ENCODE measurements at regions not wholly inside any gene's neighbourhood (a gene's known extent, or its start where the extent isn't known, plus 50 kb on each side); places are given as distances from the start of the nearest gene placed in this dataset.
A peak's percentile ranks its signal among the peaks of the same experiment; 100 is the strongest.

DNA sequence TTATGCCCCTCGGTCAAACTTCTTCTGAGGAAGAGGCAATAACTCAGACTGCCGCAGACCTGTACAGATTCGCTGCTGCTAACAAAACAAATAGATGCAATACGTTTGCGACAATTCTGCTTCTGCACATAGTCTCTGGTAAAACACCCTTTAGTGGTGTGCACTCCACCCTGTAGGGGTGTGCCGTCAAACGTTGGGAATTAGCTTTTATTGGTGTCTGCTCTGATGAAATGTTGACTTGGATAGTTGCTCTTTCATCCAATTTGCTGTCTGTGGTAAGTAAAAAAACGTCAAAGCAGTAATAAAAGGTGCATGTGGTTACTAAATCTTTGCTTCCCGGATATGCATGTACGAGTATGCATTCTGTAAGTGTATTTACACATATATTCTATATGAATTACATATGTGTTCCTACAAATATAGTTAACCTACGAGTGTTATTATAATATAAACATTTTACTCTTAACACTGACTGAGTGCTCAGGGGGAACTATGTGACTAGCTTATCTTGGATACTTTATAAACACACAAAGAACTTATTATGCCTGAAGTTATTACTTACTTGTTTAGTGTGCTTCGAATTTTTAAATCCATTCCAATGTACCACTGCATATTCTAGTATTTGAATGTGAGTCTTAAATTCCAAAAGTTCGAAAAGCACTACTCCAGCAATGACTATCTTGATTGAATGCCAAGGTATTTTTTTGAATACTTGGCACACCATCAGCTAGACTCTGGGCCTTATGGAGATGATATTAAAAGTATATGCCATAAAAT is 610.2 kb downstream of the ZEB2 start:
- Histone ChIP-seq H3K27me3 (no peaks in the 10 kb centered on the region), H3K36me3 (no peaks in the 10 kb centered on the region), H3K4me1 (no peaks in the 10 kb centered on the region), H3K9me3 (no peaks in the 10 kb centered on the region), H3K27ac (no peak overlapping the region), H3K4me3 (no peak overlapping the region)
- no peak for DNase-seq
- TF ChIP-seq POLR2AphosphoS5 (IDR thresholded peaks at IDR 0.05) = no peak
- TF ChIP-seq, protein P1, sequence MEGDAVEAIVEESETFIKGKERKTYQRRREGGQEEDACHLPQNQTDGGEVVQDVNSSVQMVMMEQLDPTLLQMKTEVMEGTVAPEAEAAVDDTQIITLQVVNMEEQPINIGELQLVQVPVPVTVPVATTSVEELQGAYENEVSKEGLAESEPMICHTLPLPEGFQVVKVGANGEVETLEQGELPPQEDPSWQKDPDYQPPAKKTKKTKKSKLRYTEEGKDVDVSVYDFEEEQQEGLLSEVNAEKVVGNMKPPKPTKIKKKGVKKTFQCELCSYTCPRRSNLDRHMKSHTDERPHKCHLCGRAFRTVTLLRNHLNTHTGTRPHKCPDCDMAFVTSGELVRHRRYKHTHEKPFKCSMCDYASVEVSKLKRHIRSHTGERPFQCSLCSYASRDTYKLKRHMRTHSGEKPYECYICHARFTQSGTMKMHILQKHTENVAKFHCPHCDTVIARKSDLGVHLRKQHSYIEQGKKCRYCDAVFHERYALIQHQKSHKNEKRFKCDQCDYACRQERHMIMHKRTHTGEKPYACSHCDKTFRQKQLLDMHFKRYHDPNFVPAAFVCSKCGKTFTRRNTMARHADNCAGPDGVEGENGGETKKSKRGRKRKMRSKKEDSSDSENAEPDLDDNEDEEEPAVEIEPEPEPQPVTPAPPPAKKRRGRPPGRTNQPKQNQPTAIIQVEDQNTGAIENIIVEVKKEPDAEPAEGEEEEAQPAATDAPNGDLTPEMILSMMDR (IDR thresholded peaks at IDR 0.05) = no peak
- no peak for TF ChIP-seq POLR2A (IDR thresholded peaks at IDR 0.05)
- no peak for TF ChIP-seq EP300 (IDR thresholded peaks at IDR 0.05)
- intact Hi-C loops (cut with DNase I; ENCODE audit: low total_unique reads) = no loop called here
- WGBS, 5 donors = 54 to 66% (median 63%) methylated on average over 13 of the region's 13 CpGs

DNA sequence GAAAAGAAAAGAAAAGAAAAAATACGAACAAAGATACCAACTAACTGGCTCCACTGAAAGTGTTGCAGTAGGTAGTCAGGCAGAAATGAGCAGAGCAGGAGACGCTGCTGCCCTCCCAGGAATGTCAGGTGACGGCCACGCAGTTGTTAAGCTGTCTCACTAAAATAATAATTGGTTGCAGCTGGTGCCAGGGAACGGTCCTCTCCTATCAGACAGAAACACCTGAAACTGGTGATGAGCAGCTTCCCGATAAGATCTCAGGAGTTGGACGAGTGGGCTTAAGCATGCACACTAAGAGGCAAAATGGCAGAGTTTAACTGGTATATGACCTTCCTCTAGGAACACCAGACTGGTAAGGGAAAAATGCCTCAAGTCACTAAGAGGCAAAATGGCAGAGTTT is 611.1 kb downstream of the ZEB2 start:
- TF ChIP-seq POLR2A (IDR thresholded peaks at IDR 0.05) (no peak), EP300 (IDR thresholded peaks at IDR 0.05) (no peak), POLR2AphosphoS5 (IDR thresholded peaks at IDR 0.05) (no peak)
- TF ChIP-seq, protein P1 (IDR thresholded peaks at IDR 0.05) = no peak
- Histone ChIP-seq H3K36me3 (no peaks in the 10 kb centered on the region), H3K27ac (no peak overlapping the region), H3K4me1 (no peaks in the 10 kb centered on the region), H3K9me3 (no peaks in the 10 kb centered on the region), H3K27me3 (no peaks in the 10 kb centered on the region), H3K4me3 (no peak overlapping the region)
- 88 to 98% (median 91%) methylated on average over 6 to 7 of the region's 7 CpGs for WGBS, 5 donors
- DNase-seq = no peak
- intact Hi-C loops (cut with DNase I; ENCODE audit: low total_unique reads) = no loop called here

DNA sequence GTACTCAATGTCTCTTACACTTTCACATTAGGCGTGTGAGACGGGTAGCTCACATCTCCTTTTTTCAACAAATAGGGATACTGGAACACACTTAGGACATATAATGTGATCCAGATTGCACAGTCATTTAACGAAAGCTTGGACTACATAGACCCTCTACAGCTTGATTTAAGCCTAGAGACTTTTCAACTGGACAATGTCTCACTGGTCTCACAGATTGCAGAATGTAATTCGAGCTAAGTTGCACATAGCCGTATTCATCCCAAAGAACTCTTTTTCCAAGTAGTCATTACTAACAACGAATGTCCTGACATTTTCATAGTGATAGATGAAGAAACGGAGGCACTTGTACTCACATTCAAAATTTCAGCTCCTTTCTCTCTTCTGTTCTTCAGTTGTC is 612.1 kb downstream of the ZEB2 start:
- no peaks in the 10 kb centered on the region for H3K27me3 ChIP-seq
- no peak overlapping the region for H3K4me3 ChIP-seq
- TF ChIP-seq POLR2AphosphoS5 (IDR thresholded peaks at IDR 0.05) = no peak
- TF ChIP-seq EP300 (IDR thresholded peaks at IDR 0.05) = no peak
- TF ChIP-seq, protein P1 (IDR thresholded peaks at IDR 0.05) = no peak
- no peak for TF ChIP-seq POLR2A (IDR thresholded peaks at IDR 0.05)
- intact Hi-C loops (cut with DNase I; ENCODE audit: low total_unique reads) = no loop called here
- no peak overlapping the region for H3K27ac ChIP-seq
- WGBS, 5 donors = 88 to 92% (median 91%) methylated on average over 7 of the region's 7 CpGs
- no peaks in the 10 kb centered on the region for H3K36me3 ChIP-seq
- H3K4me1 ChIP-seq = no peaks in the 10 kb centered on the region
- peak in 1 of 2 donors; percentile 16 for DNase-seq
- H3K9me3 ChIP-seq = no peaks in the 10 kb centered on the region

DNA sequence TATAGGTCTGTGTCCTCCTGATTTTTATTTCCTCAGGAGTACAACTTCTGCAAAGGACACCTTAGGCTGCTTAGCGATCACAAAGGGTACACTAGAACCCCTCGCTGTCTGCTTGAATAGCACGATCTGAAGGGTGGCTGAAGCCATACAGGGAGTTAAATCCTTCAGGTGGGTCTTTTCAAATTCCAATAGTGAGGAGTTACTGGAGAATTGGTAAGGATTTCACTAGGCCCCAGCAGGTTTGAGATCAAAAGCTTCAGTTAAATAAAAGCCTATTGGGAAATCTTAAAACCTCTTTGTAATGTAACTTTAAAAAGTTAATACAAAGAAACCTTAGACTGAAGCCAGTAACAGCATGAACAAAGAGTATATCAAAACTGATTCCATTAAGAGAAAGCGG is 613.1 kb downstream of the ZEB2 start:
- intact Hi-C loops (cut with DNase I; ENCODE audit: low total_unique reads) = no loop called here
- no peaks in the 10 kb centered on the region for H3K36me3 ChIP-seq
- no peak overlapping the region for H3K4me3 ChIP-seq
- no peak for TF ChIP-seq EP300 (IDR thresholded peaks at IDR 0.05)
- TF ChIP-seq POLR2A (IDR thresholded peaks at IDR 0.05) = no peak
- TF ChIP-seq, protein P1 (IDR thresholded peaks at IDR 0.05) = no peak
- no peak for TF ChIP-seq POLR2AphosphoS5 (IDR thresholded peaks at IDR 0.05)
- WGBS, 5 donors = 91 to 96% (median 93%) methylated on average over 4 of the region's 4 CpGs
- no peaks in the 10 kb centered on the region for H3K27me3 ChIP-seq
- DNase-seq = no peak
- no peaks in the 10 kb centered on the region for H3K9me3 ChIP-seq
- no peak overlapping the region for H3K27ac ChIP-seq
- H3K4me1 ChIP-seq = no peaks in the 10 kb centered on the region
